ENCODE measurements at regions not wholly inside any gene's neighbourhood (a gene's known extent, or its start where the extent isn't known, plus 50 kb on each side); places are given as distances from the start of the nearest gene placed in this dataset.

- TF ChIP-seq TAF1 (IDR thresholded peaks at IDR 0.05; ENCODE audit: low read depth) (no peak), CREB1 (IDR thresholded peaks at IDR 0.05; ENCODE audit: low read depth) (no peak), FOXM1 (IDR thresholded peaks at IDR 0.05; ENCODE audit: borderline replicate concordance, low read depth) (no peak), EP300 (IDR thresholded peaks at IDR 0.05; ENCODE audit: borderline replicate concordance) (no peak), REST (IDR thresholded peaks at IDR 0.05; ENCODE audit: low read depth) (no peak), USF1 (IDR thresholded peaks at IDR 0.05) (no peak), ZBTB7A (IDR thresholded peaks at IDR 0.05; ENCODE audit: low read depth) (no peak), MAX (IDR thresholded peaks at IDR 0.05) (no peak), RAD21 (IDR thresholded peaks at IDR 0.05; ENCODE audit: low read depth) (no peak), NFIC (IDR thresholded peaks at IDR 0.05) (no peak), TCF12 (IDR thresholded peaks at IDR 0.05; ENCODE audit: low read depth) (no peak), EGR1 (IDR thresholded peaks at IDR 0.05) (no peak), YY1 (IDR thresholded peaks at IDR 0.05; ENCODE audit: low read depth) (no peak), CEBPB (IDR thresholded peaks at IDR 0.05) (no peak), TEAD4 (IDR thresholded peaks at IDR 0.05) (no peak)
These were observed 332.6 kb downstream of the SH2D4B start for GRCh38 chr10:80870282-80870681.

- no peak for TF ChIP-seq CREB1 (IDR thresholded peaks at IDR 0.05; ENCODE audit: low read depth)
These were observed 333.4 kb downstream of the SH2D4B start for GRCh38 chr10:80871083-80871482.

GRCh38 chr10:80878330-80878729 lies 340.6 kb downstream of the SH2D4B start:
- TF ChIP-seq NFIC (IDR thresholded peaks at IDR 0.05) (no peak), CREB1 (IDR thresholded peaks at IDR 0.05; ENCODE audit: low read depth) (no peak), REST (IDR thresholded peaks at IDR 0.05; ENCODE audit: low read depth) (no peak), EP300 (IDR thresholded peaks at IDR 0.05; ENCODE audit: borderline replicate concordance) (no peak), ZBTB7A (IDR thresholded peaks at IDR 0.05; ENCODE audit: low read depth) (no peak), EGR1 (IDR thresholded peaks at IDR 0.05) (no peak), TAF1 (IDR thresholded peaks at IDR 0.05; ENCODE audit: low read depth) (no peak), FOXM1 (IDR thresholded peaks at IDR 0.05; ENCODE audit: borderline replicate concordance, low read depth) (no peak), CEBPB (IDR thresholded peaks at IDR 0.05) (no peak), MAX (IDR thresholded peaks at IDR 0.05) (no peak), TEAD4 (IDR thresholded peaks at IDR 0.05) (no peak)

- TF ChIP-seq CREB1 (IDR thresholded peaks at IDR 0.05; ENCODE audit: low read depth) (no peak), EP300 (IDR thresholded peaks at IDR 0.05; ENCODE audit: borderline replicate concordance) (no peak), CEBPB (IDR thresholded peaks at IDR 0.05) (no peak), ZBTB7A (IDR thresholded peaks at IDR 0.05; ENCODE audit: low read depth) (no peak)
These were observed 352.4 kb downstream of the SH2D4B start for GRCh38 chr10:80890146-80890545.

GRCh38 chr10:80893256-80893655 lies 355.6 kb downstream of the SH2D4B start:
- TF ChIP-seq USF1 (IDR thresholded peaks at IDR 0.05) (no peak), REST (IDR thresholded peaks at IDR 0.05; ENCODE audit: low read depth) (no peak), ZBTB7A (IDR thresholded peaks at IDR 0.05; ENCODE audit: low read depth) (no peak), TEAD4 (IDR thresholded peaks at IDR 0.05) (no peak), TAF1 (IDR thresholded peaks at IDR 0.05; ENCODE audit: low read depth) (no peak), CREB1 (IDR thresholded peaks at IDR 0.05; ENCODE audit: low read depth) (no peak), CEBPB (IDR thresholded peaks at IDR 0.05) (no peak), EP300 (IDR thresholded peaks at IDR 0.05; ENCODE audit: borderline replicate concordance) (no peak)

Data from Ishikawa (cell line).